Pancreas (tissue), 10 donors: ENCODE measurements at regions not wholly inside any gene's neighbourhood (a gene's known extent, or its start where the extent isn't known, plus 50 kb on each side); places are given as distances from the start of the nearest gene placed in this dataset.

Experiments used
- ATAC-seq, 4 donors: fragments of 200-7000 bp; cut with Tn5 transposase; one replicate each; pipeline versions ENCODE4 v1.8.0 to v1.9.1; 2020; ENCODE audit warnings: mild to moderate bottlenecking in 4 of 4, moderate library complexity in 4 of 4
- DNase-seq, 6 donors: peaks; one replicate each; pipeline ENCODE4 v3.0.0-alpha.2; 2020
- FAIRE-seq: peaks from 2 replicates; lab custom pipeline; 2012; peaks lifted over from hg19 to GRCh38; lab: Jason Lieb, UNC
- H3K27ac ChIP-seq, 4 donors: fragments of 200-600 bp; sonication (generic); 1 replicate in 3 of 4; 2 replicates in 1 of 4; pipeline versions ENCODE4 v1.5.0 to v1.8.0; 2020
- H3K27me3 ChIP-seq, 4 donors: fragments of 200-600 bp; one replicate each; pipeline ENCODE4 v1.8.0; 2021
- H3K36me3 ChIP-seq, 3 donors: fragments of 200-600 bp; sonication (generic) in 1 of 3; one replicate each; pipeline versions ENCODE4 v1.5.0 to v1.8.0; 2020 to 2021
- H3K4me1 ChIP-seq, 3 donors: fragments of 200-600 bp; one replicate each; pipeline ENCODE4 v1.8.0; 2021
- H3K4me3 ChIP-seq, 4 donors: fragments of 200-600 bp; sonication (generic) in 2 of 4; one replicate each; pipeline versions ENCODE4 v1.5.0 to v1.8.0; 2020 to 2021
- H3K9me3 ChIP-seq, 4 donors: fragments of 200-600 bp; one replicate each; pipeline ENCODE4 v1.8.0; 2021
- WGBS, 2 donors: extraction: QIAGEN DNeasy Blood & Tissue Kit; methylation state at CpG; one replicate each; pipeline ENCODE4 v1.1.7; 2013; 5-methylcytosine and 5-hydroxymethylcytosine counted together
- intact Hi-C, 3 donors: fragments of 100-400 bp; cut with DNase I; formaldehyde crosslinking; loops; one replicate each; pipeline versions ENCODE4 v1.11.1 to v1.14.2; 2022
- TF ChIP-seq, protein P1 (sequence below), 4 donors: fragments of 200-600 bp; sonication (generic) in 3 of 4; IDR thresholded peaks; one replicate each; pipeline versions ENCODE4 v1.5.0 to v1.8.0; 2021; ENCODE audit warnings: antibody characterized with exemption in 4 of 4
- donor health status: healthy with polysubstance abuse.
- donor health status: DM: no; HTN: no; CAD: no; lungs with moderate emphysema.
- donor health status: DM: no; HTN: no; CAD: no.
- donor health status: control.
- donor health status: control.
- donor health status: Bipolar disorder and iron deficiency.
- donor health status: DM: yes; HTN: yes; CAD: no.
- donor health status: DM: no; HTN: no; CAD: no.
- donor health status: DM: no; HTN: no; CAD: no.
- donor health status: DM: yes; HTN: yes; CAD: no.

GRCh38 chr15:94804613-94805012, 573.3 kb downstream of the MCTP2 start:
- WGBS, 2 donors: 30 to 37% methylated on average over 2 of the region's 2 CpGs
- DNase-seq: no peak
- H3K4me1 ChIP-seq: no peaks in the 10 kb centered on the region
- FAIRE-seq: no peak
- no peak overlapping the region for H3K4me3 ChIP-seq
- no peaks in the 10 kb centered on the region for H3K36me3 ChIP-seq
- TF ChIP-seq, protein P1, sequence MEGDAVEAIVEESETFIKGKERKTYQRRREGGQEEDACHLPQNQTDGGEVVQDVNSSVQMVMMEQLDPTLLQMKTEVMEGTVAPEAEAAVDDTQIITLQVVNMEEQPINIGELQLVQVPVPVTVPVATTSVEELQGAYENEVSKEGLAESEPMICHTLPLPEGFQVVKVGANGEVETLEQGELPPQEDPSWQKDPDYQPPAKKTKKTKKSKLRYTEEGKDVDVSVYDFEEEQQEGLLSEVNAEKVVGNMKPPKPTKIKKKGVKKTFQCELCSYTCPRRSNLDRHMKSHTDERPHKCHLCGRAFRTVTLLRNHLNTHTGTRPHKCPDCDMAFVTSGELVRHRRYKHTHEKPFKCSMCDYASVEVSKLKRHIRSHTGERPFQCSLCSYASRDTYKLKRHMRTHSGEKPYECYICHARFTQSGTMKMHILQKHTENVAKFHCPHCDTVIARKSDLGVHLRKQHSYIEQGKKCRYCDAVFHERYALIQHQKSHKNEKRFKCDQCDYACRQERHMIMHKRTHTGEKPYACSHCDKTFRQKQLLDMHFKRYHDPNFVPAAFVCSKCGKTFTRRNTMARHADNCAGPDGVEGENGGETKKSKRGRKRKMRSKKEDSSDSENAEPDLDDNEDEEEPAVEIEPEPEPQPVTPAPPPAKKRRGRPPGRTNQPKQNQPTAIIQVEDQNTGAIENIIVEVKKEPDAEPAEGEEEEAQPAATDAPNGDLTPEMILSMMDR (IDR thresholded peaks at IDR 0.05): no peak
- no peaks in the 10 kb centered on the region for H3K27me3 ChIP-seq
- intact Hi-C loops: no loop called here
- no peaks in the 10 kb centered on the region for H3K9me3 ChIP-seq
- H3K27ac ChIP-seq: no peak overlapping the region
- ATAC-seq: no peak

- intact Hi-C loops: no loop called here
- FAIRE-seq (no peak), DNase-seq (no peak), ATAC-seq (no peak)
- WGBS, 2 donors: 60 to 67% methylated on average over 4 of the region's 4 CpGs
- no peaks in the 10 kb centered on the region for H3K27me3 ChIP-seq
- H3K9me3 ChIP-seq: no peaks in the 10 kb centered on the region
- H3K27ac ChIP-seq: no peak overlapping the region
- H3K4me3 ChIP-seq: no peak overlapping the region
- H3K4me1 ChIP-seq: no peaks in the 10 kb centered on the region
- H3K36me3 ChIP-seq: no peaks in the 10 kb centered on the region
- TF ChIP-seq, protein P1 (IDR thresholded peaks at IDR 0.05): no peak
Observed at GRCh38 chr15:94815110-94815731, 583.9 kb downstream of the MCTP2 start.

DNA sequence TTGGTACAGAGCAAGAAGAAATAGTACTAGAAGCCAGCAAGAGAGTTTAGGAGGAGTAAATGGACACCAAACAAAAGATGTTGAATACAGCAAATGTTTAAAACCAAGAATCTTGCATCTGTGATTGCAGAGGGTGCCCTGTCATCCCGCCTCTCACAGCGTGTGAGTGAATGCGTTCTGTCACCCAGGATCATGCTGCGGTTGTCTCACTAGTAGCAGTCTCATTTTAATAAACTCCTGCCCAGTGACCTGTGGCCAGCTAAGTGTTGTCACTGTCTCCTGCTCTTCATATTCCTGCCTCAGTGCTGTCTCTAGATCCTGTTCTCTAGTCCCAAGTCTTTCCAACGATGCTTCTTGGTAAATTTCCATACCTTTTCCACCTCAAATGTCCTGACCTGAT, 584.6 kb downstream of the MCTP2 start:
- intact Hi-C loops: no loop called here
- WGBS, 2 donors: 72 to 84% methylated on average over 5 of the region's 5 CpGs
- H3K36me3 ChIP-seq: no peaks in the 10 kb centered on the region
- H3K4me1 ChIP-seq: no peaks in the 10 kb centered on the region
- FAIRE-seq (no peak), ATAC-seq (no peak), DNase-seq (no peak)
- no peaks in the 10 kb centered on the region for H3K27me3 ChIP-seq
- H3K9me3 ChIP-seq: no peaks in the 10 kb centered on the region
- H3K27ac ChIP-seq: no peak overlapping the region
- TF ChIP-seq, protein P1 (IDR thresholded peaks at IDR 0.05): no peak
- no peak overlapping the region for H3K4me3 ChIP-seq

- no peaks in the 10 kb centered on the region for H3K9me3 ChIP-seq
- no peaks in the 10 kb centered on the region for H3K36me3 ChIP-seq
- ATAC-seq (no peak), FAIRE-seq (no peak), DNase-seq (no peak)
- WGBS, 2 donors: 81 to 87% methylated on average over 15 of the region's 15 CpGs
- H3K4me3 ChIP-seq: no peak overlapping the region
- H3K27ac ChIP-seq: no peak overlapping the region
- intact Hi-C loops: no loop called here
- TF ChIP-seq, protein P1 (IDR thresholded peaks at IDR 0.05): no peak
- no peaks in the 10 kb centered on the region for H3K27me3 ChIP-seq
- H3K4me1 ChIP-seq: no peaks in the 10 kb centered on the region
Observed at GRCh38 chr15:94829887-94830884, 598.8 kb downstream of the MCTP2 start.
